GM18909 (cell line): ENCODE measurements at regions not wholly inside any gene's neighbourhood (a gene's known extent, or its start where the extent isn't known, plus 50 kb on each side); places are given as distances from the start of the nearest gene placed in this dataset.

ENCODE experiments used
- ATAC-seq: cut with Tn5 transposase; IDR thresholded peaks from one replicate; pipeline ENCODE4 v1.9.1; 2021; ENCODE audit warnings: mild to moderate bottlenecking; ENCODE audit not compliant: unreplicated experiment, poor library complexity

- no peak for ATAC-seq
These were observed 1809.5 kb upstream of the CELF4 start for GRCh38 chr18:39375066-39375465.

- ATAC-seq: no peak
These were observed 1806.4 kb upstream of the CELF4 start for GRCh38 chr18:39371996-39372395.

DNA sequence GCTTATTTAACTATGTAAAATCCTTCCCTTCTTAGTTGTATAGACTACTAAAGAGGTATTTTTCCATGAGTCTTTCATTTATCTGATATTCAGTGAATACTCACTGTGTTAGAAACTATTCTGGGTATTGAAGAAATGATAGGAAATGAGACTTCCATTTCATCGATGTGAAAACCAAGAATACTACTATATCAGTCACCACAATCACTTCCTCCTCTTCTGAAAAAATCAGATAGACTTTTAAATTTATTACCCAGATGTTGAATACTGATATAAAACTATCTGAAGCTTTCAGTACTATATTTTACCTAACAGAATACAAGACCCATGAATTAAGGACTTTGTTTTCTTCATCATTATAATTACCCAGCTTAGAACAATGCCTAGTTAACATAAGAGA is 1801.1 kb upstream of the CELF4 start:
- ATAC-seq: no peak

DNA sequence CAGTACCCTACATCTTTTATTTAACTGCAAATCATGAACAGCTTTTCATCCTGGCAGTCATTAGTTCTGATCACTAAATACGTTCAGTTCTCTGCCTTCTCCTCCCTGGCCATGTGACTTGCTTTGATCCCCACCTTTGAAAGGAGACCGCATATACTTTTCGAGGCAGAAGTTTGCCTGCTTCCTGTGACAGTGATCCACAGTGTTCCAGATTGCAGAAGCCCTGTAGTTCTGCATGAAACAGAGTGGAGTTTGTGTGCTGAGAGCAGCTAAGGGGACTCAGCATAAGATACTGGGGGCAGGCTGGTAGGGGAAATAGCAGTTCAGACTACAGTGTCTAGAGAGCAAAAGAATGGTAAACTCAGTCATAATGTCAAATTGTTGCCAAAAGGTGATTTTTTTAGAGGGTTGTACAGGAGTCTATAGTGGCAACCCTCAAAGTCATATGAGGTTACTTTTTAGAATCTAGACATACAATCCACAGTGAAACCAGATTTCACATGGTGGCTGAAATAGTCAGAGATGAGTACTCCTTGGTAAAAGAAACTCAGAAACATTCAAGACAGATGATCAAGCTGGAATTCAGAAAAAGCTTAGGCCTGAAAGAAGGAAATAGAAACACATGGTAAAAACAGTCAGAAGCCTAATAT is 1800.4 kb upstream of the CELF4 start:
- ATAC-seq: no peak

DNA sequence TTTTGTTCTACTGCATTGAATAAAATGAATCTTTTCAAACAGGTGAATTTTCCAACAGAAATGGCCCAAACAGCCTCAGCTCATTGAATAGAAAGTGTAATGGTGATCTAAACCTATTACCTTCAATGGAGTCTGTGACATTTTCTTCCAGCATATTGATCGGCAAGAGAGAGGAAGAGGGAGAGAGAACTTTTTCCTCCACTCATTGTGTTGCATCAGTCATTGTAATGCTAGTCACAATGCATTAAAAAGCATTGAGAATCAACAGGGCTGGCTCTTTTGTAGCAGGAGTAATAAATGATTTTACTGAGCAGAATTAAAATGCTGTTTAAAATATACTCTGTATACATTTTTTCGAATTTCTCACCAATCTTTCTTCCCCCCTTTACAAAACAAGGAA is 1794.5 kb upstream of the CELF4 start:
- no peak for ATAC-seq

DNA sequence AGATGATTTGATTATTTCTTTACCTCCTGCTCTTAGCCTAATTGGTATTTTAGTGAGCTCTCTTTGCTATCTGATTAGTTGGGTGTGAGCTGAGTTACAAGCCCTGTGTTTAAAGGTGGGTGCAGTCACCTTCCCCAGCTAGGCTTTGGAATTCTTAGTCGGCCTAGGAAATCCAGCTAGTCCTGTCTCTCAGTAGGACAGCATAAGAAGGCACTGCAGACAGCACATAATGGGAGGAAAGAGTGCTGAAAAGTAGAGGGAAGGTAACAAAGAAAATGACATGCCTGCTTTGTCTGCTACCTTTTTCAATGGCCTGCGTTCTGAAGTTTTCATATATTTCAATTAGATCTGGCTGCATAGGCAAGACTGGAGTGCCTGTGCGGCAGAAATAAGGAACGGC is 1794.0 kb upstream of the CELF4 start:
- ATAC-seq: no peak

- no peak for ATAC-seq
These were observed 1785.3 kb upstream of the CELF4 start for GRCh38 chr18:39350945-39351344.

DNA sequence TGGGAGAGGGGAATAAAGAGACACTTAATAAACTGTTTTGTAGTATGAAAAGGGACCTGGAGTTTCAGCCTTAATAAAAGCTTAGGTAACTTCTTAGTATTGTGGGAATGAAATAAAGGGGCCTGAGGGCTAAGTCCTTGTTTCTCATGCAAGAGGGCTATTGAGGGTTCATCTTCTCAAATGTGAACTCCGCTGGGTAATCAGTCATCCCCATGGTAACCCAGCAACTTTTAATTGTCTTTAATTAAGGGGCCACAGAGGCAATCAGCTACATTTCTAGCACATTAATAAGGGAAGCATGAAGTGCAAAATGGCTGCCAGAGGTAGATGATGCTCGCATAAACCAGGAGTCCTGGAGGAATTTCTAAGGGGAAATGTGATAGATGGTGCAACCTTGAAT is 1784.2 kb upstream of the CELF4 start:
- ATAC-seq: no peak

- ATAC-seq: no peak
These were observed 1783.2 kb upstream of the CELF4 start for GRCh38 chr18:39348757-39349156.

GRCh38 chr18:39347701-39348100 is 1782.1 kb upstream of the CELF4 start:
- ATAC-seq: no peak

DNA sequence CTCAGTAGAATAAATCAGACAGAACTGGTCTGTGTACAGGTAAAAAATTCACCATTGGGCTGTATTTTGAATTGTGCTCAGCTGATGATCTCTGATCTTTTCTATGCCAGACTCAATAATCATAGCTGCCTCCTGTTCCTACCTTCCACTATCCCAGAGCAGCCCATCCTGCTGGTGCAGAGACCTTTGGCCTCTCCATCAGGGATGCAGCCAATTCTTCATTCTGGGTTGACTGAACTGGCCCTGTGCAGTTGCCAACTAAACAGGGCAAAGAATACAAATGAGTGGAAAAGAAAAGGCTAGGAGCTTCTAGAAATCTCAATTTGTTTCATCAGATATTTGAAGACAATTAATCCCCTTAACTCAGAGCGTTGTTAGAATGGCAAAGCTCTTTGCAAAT is 1781.3 kb upstream of the CELF4 start:
- no peak for ATAC-seq

GRCh38 chr18:39345321-39345720 is 1779.7 kb upstream of the CELF4 start:
- no peak for ATAC-seq

- no peak for ATAC-seq
These were observed 1778.9 kb upstream of the CELF4 start for GRCh38 chr18:39344487-39344886.

- ATAC-seq: no peak
These were observed 1775.5 kb upstream of the CELF4 start for GRCh38 chr18:39341129-39341528.

GRCh38 chr18:39340418-39340817 is 1774.8 kb upstream of the CELF4 start:
- ATAC-seq: no peak

DNA sequence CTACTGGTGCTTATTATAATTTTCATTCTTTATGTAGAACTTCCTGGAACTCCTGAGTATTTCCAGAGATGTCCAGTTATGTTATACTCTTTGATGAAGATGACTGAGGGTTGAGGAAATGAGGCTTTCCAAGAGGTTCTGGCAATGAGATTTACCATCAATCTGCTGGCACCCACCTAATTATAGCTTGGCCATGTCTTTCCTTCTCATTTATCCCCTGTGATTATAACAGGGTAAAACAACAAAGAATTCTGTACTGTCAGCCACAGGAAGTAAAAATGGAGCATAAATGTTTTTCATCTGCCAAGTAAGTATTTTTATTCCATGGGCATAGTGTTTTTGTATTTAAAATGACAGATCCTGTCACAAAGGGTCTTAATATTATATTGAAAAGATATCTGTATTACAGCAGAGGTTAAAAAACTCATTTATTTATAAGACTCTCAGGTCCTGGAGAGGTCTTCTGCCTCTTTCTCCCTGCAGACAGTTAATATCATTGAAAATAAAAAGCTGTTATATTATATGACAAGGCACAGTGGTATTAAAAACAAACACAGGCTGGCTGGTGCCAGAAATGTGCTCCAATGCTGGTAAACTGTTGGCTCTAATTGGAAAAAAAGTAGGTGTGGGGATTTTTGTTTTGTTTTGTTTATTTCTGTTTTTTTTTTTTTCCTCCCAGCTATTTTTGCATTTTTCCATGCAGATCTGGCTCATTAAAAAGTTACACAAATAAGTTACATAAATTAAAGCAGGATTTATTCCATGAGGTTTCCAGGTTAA is 1764.1 kb upstream of the CELF4 start:
- ATAC-seq: no peak

GRCh38 chr18:39326772-39327171 is 1761.2 kb upstream of the CELF4 start:
- no peak for ATAC-seq

DNA sequence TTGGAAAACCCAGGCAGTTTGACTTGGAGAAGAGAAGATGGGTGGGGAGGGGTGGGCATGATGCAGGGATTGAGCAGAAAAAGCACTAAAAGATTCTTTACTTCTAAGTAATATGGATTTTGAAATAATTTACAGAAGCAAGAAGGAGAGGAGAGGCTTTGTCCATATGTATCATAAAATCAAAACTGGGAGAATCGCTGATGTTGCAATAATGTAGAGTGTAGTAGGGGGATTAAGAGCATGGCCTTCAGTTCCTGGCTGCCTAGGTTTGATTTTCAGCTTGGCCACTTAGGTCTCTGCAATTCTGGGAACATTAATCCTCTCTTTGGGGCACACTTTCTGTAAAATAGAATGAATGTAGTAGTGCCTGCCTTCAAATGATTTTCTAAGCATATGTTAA is 1760.4 kb upstream of the CELF4 start:
- no peak for ATAC-seq

DNA sequence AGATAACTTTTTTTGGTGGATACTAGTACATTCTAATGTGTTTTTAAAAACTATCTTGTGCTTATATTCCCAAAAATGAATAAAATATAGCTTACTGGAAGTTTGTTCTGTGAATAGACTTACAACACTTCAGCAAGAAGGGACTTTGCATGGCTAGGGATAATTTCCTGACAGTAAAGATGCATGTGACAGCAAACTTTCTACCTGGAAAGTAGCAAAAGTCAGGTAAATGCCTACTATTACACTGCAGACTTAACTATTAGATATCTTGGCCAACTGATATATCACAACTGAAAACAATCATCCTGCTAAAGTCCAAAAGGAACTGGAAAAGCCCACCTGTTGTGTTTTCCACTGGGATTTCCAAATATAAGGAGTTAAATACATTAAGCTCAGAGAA is 1753.5 kb upstream of the CELF4 start:
- ATAC-seq: no peak

GRCh38 chr18:39318462-39318861 is 1752.9 kb upstream of the CELF4 start:
- no peak for ATAC-seq

DNA sequence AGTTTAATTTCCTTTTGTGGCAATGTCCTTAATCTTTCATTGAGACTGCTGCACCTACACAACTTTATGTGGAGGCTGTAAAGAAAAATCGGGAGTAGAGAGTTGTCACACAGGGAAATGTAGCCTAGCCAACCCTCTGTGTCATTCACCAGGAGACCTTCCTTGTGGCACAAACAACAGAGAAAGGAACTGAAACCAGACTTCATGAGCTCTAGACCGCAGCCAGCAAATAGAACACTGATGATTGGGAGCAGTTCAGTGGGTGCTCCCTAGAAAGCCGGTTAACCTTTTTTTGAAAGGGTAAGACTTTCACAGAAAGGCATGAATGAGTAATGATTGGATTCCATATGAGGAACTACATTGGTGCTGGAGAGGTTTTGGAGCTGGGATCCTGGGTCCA is 1752.4 kb upstream of the CELF4 start:
- peak; percentile 61 for ATAC-seq

DNA sequence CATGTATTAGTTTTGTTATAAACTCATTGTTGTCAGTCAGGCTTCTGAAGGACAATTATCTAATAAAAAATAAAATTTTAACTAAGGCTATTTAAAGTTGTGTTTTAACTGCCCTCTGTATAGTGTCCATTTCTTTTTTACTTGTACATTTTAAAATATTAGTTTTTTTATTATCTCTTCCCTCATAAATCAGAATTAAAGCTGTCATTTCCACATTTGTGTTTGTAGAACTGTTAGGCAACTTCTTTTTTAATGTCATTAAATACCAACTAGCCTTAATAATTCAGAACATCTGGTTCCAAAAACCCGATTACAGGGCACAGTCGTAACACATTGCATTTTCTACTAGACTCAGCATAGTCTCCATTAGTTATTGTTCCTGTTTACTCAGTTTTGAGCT is 1749.0 kb upstream of the CELF4 start:
- no peak for ATAC-seq
